ENCODE measurements at regions not wholly inside any gene's neighbourhood (a gene's known extent, or its start where the extent isn't known, plus 50 kb on each side); places are given as distances from the start of the nearest gene placed in this dataset.

GRCh38 chr20:17863577-17864292, 104.9 kb downstream of the SNX5 start (continued):
- peak; percentile 92 for TF ChIP-seq ZBTB37 (CRISPR knock-in tag; IDR thresholded peaks at IDR 0.05)
- TF ChIP-seq ZMYM4 (CRISPR knock-in tag; IDR thresholded peaks at IDR 0.05) = peak; percentile 98
- peak; percentile 34; the same call in 1 of the 2 replicates for TF ChIP-seq ZNF296 (CRISPR knock-in tag; conservative IDR thresholded peaks at IDR 0.05)
- TF ChIP-seq SRSF1 (optimal IDR thresholded peaks at IDR 0.05; ENCODE audit: low read depth, low read length) = no peak
- peak; percentile 97 for TF ChIP-seq NR2F2 (IDR thresholded peaks at IDR 0.05; ENCODE audit: borderline replicate concordance, low read depth)
- peak; percentile 95 for TF ChIP-seq KDM2A (CRISPR knock-in tag; IDR thresholded peaks at IDR 0.05; ENCODE audit: borderline replicate concordance, low read depth)
- peak; percentile 100 for TF ChIP-seq ZBTB4 (CRISPR knock-in tag; IDR thresholded peaks at IDR 0.05; ENCODE audit: borderline replicate concordance)
- peak; percentile 99 for TF ChIP-seq ZNF687 (CRISPR knock-in tag; IDR thresholded peaks at IDR 0.05)
- TF ChIP-seq ZNF234 (CRISPR knock-in tag; conservative IDR thresholded peaks at IDR 0.05) = no peak
- TF ChIP-seq ZBTB38 (CRISPR knock-in tag; IDR thresholded peaks at IDR 0.05) = peak; percentile 94
- peak; percentile 74; the same call in 1 of the 2 replicates for TF ChIP-seq ZNF3 (CRISPR knock-in tag; IDR thresholded peaks at IDR 0.05)
- no peak for TF ChIP-seq ATRX (CRISPR knock-in tag; IDR thresholded peaks at IDR 0.05; ENCODE audit: borderline replicate concordance)
- TF ChIP-seq ZNF646 (CRISPR knock-in tag; IDR thresholded peaks at IDR 0.05) = peak; percentile 81; the same call in 1 of the 2 replicates

Measured in HepG2 (cell line).